ENCODE measurements at regions not wholly inside any gene's neighbourhood (a gene's known extent, or its start where the extent isn't known, plus 50 kb on each side); places are given as distances from the start of the nearest gene placed in this dataset.

DNA sequence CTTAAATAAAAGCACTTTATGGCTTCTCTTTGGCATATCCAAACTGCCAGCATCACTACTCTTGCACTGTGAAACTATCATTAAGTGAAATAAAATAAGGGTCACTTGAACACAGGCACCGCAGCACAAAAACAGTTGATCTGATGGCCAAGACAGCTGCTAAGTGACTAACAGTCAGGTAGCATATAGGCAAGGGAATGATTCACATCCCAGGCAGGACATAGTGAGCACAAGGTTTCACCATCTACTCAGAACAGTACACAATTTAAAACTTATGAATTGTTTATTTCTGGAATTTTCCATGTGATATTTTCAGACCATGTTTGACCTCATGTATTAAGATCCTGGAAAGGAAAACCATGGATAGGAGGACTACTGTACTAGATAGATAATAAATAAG is 214.2 kb downstream of the MREG start:
- H3K27ac ChIP-seq (ENCODE audit: low read depth in 2 of 2, low read length in 1 of 2), result no peak overlapping the region
- WGBS (ENCODE audit: low lambda C conversion rate), result 90% methylated on average over 1 of the region's 1 CpG

GRCh38 chr2:215797676-215798075 is 215.7 kb downstream of the MREG start:
- POLR2A ChIA-PET, result no interaction called here
- no peak overlapping the region for H3K4me3 ChIP-seq (ENCODE audit: low read depth in 2 of 2, low read length in 1 of 2)
- H4K20me1 ChIP-seq (ENCODE audit: insufficient read depth), result no peaks in the 10 kb centered on the region
- H3K9me2 ChIP-seq, result no peaks in the 10 kb centered on the region
- H3K9me3 ChIP-seq, result peaks cover 14% of the 10 kb centered on the region; the same call in 1 of the 2 replicates
- no peaks in the 10 kb centered on the region for H3K27me3 ChIP-seq (ENCODE audit: insufficient read depth)
- H3F3A ChIP-seq (replicated peaks; ENCODE audit: insufficient read depth), result peaks cover 27% of the 10 kb centered on the region
- H3K9ac ChIP-seq, result no peak overlapping the region
- H2AFZ ChIP-seq (ENCODE audit: low read depth), result no peak overlapping the region; the same call in 1 of the 2 replicates
- H3K4me1 ChIP-seq (ENCODE audit: control insufficient read depth in 1 of 2, insufficient read depth in 2 of 2, low read depth in 1 of 2, low read length in 1 of 2), result peaks cover 9 to 41% of the 10 kb centered on the region in 2 experiments
- H3K27ac ChIP-seq (ENCODE audit: low read depth in 2 of 2, low read length in 1 of 2), result no peak overlapping the region
- CTCF ChIA-PET, result interaction anchor here (1.6 kb wide), 1 partner anchor 9 kb away, joined by 4 read pairs; no protein-coding TSS in a partner anchor
- H3K79me2 ChIP-seq (ENCODE audit: insufficient read depth), result no peaks in the 10 kb centered on the region
- 67% methylated on average over 2 of the region's 2 CpGs for WGBS (ENCODE audit: low lambda C conversion rate)
- no peak for DNase-seq
- no peak overlapping the region for H3K4me2 ChIP-seq
- peaks cover 0 to 3% of the 10 kb centered on the region in 2 experiments for H3K36me3 ChIP-seq (replicated peaks in 1 of 2; ENCODE audit: control insufficient read depth in 1 of 2, insufficient read depth in 2 of 2, low read length in 1 of 2)
- TF ChIP-seq, protein P1, sequence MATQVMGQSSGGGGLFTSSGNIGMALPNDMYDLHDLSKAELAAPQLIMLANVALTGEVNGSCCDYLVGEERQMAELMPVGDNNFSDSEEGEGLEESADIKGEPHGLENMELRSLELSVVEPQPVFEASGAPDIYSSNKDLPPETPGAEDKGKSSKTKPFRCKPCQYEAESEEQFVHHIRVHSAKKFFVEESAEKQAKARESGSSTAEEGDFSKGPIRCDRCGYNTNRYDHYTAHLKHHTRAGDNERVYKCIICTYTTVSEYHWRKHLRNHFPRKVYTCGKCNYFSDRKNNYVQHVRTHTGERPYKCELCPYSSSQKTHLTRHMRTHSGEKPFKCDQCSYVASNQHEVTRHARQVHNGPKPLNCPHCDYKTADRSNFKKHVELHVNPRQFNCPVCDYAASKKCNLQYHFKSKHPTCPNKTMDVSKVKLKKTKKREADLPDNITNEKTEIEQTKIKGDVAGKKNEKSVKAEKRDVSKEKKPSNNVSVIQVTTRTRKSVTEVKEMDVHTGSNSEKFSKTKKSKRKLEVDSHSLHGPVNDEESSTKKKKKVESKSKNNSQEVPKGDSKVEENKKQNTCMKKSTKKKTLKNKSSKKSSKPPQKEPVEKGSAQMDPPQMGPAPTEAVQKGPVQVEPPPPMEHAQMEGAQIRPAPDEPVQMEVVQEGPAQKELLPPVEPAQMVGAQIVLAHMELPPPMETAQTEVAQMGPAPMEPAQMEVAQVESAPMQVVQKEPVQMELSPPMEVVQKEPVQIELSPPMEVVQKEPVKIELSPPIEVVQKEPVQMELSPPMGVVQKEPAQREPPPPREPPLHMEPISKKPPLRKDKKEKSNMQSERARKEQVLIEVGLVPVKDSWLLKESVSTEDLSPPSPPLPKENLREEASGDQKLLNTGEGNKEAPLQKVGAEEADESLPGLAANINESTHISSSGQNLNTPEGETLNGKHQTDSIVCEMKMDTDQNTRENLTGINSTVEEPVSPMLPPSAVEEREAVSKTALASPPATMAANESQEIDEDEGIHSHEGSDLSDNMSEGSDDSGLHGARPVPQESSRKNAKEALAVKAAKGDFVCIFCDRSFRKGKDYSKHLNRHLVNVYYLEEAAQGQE (IDR thresholded peaks at IDR 0.05; ENCODE audit: low read depth, low read length), result no peak
- TF ChIP-seq CTCF (IDR thresholded peaks at IDR 0.05) (no peak), GATA2 (CRISPR knock-in tag; IDR thresholded peaks at IDR 0.05) (no peak), ELF1 (IDR thresholded peaks at IDR 0.05) (no peak), NRF1 (IDR thresholded peaks at IDR 0.05; ENCODE audit: low read depth, low read length) (no peak), TCF12 (IDR thresholded peaks at IDR 0.05) (no peak)

More for the DNA sequence above, 214.2 kb downstream of the MREG start:
- H3K79me2 ChIP-seq (ENCODE audit: insufficient read depth), result no peaks in the 10 kb centered on the region
- ChIA-PET CTCF (no interaction called here), POLR2A (no interaction called here)
- no peak for DNase-seq
- H3K9me3 ChIP-seq, result peaks cover 17% of the 10 kb centered on the region; the same call in 1 of the 2 replicates
- H3K4me1 ChIP-seq (ENCODE audit: control insufficient read depth in 1 of 2, insufficient read depth in 2 of 2, low read depth in 1 of 2, low read length in 1 of 2), result peaks cover 9 to 31% of the 10 kb centered on the region in 2 experiments
- no peaks in the 10 kb centered on the region for H4K20me1 ChIP-seq (ENCODE audit: insufficient read depth)
- H3K9ac ChIP-seq, result no peak overlapping the region
- H3K4me3 ChIP-seq (ENCODE audit: low read depth in 2 of 2, low read length in 1 of 2), result no peak overlapping the region
- peak overlapping the region; percentile 17; the same call in 1 of the 2 replicates for H2AFZ ChIP-seq (ENCODE audit: low read depth)
- no peak overlapping the region for H3K4me2 ChIP-seq
- TF ChIP-seq RXRA (IDR thresholded peaks at IDR 0.05; ENCODE audit: borderline replicate concordance, low read depth) (no peak), EZH2phosphoT487 (IDR thresholded peaks at IDR 0.05; ENCODE audit: borderline replicate concordance, low read depth) (no peak), TAF1 (IDR thresholded peaks at IDR 0.05; ENCODE audit: borderline replicate concordance, low read depth, low read length) (no peak), CHD2 (IDR thresholded peaks at IDR 0.05; ENCODE audit: low read length, partially characterized antibody) (no peak), USF1 (IDR thresholded peaks at IDR 0.05; ENCODE audit: borderline replicate concordance, low read depth) (no peak), SIN3A (IDR thresholded peaks at IDR 0.05; ENCODE audit: borderline replicate concordance, low read depth, low read length) (no peak), RCOR1 (IDR thresholded peaks at IDR 0.05; ENCODE audit: low read length) (no peak), FOXM1 (IDR thresholded peaks at IDR 0.05; ENCODE audit: low read depth) (no peak), TCF12 (IDR thresholded peaks at IDR 0.05) (no peak), POLR2AphosphoS5 (IDR thresholded peaks at IDR 0.05; ENCODE audit: low read depth, low read length) (no peak), SMC3 (IDR thresholded peaks at IDR 0.05; ENCODE audit: low read depth, low read length) (no peak), CTCF (IDR thresholded peaks at IDR 0.05) (no peak), RFX5 (IDR thresholded peaks at IDR 0.05; ENCODE audit: low read length) (no peak), GATA2 (CRISPR knock-in tag; IDR thresholded peaks at IDR 0.05) (no peak)
- TF ChIP-seq, protein P2, sequence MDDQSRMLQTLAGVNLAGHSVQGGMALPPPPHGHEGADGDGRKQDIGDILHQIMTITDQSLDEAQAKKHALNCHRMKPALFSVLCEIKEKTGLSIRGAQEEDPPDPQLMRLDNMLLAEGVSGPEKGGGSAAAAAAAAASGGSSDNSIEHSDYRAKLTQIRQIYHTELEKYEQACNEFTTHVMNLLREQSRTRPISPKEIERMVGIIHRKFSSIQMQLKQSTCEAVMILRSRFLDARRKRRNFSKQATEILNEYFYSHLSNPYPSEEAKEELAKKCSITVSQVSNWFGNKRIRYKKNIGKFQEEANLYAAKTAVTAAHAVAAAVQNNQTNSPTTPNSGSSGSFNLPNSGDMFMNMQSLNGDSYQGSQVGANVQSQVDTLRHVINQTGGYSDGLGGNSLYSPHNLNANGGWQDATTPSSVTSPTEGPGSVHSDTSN (IDR thresholded peaks at IDR 0.05), result no peak
- peaks cover 0 to 7% of the 10 kb centered on the region in 2 experiments for H3K36me3 ChIP-seq (replicated peaks in 1 of 2; ENCODE audit: control insufficient read depth in 1 of 2, insufficient read depth in 2 of 2, low read length in 1 of 2)
- H3F3A ChIP-seq (replicated peaks; ENCODE audit: insufficient read depth), result peaks cover 20% of the 10 kb centered on the region
- no peaks in the 10 kb centered on the region for H3K9me2 ChIP-seq
- no peaks in the 10 kb centered on the region for H3K27me3 ChIP-seq (ENCODE audit: insufficient read depth)

Data from SK-N-SH (cell line).